Keratinocyte (primary cell): ENCODE measurements at regions not wholly inside any gene's neighbourhood (a gene's known extent, or its start where the extent isn't known, plus 50 kb on each side); places are given as distances from the start of the nearest gene placed in this dataset.

Source experiments
- CTCF ChIP-seq, 3 experiments: IDR thresholded peaks in 1 of 3; conservative IDR thresholded peaks in 1 of 3; optimal IDR thresholded peaks in 1 of 3; 2 replicates in 2 of 3; 3 replicates in 1 of 3; pipeline versions ENCODE3 to v1.5.1; 2011; ENCODE audit warnings: low read length in 3 of 3, mild to moderate bottlenecking in 3 of 3, moderate library complexity in 2 of 3, control low read depth in 1 of 3, inconsistent platforms in 1 of 3; ENCODE audit not compliant: insufficient read depth in 2 of 3; ENCODE audit errors: extremely low read depth in 1 of 3
- EZH2 ChIP-seq: IDR thresholded peaks from one replicate; pipeline ENCODE4 v1.6.1; 2012; ENCODE audit warnings: inconsistent platforms, mild to moderate bottlenecking, low read length, moderate library complexity

GRCh38 chr12:111296906-111297463 lies 71.9 kb downstream of the PHETA1 start:
- no peak for TF ChIP-seq CTCF (optimal IDR thresholded peaks at IDR 0.05 in 1 of 3, IDR thresholded peaks at IDR 0.05 in 1 of 3, conservative IDR thresholded peaks at IDR 0.05 in 1 of 3; ENCODE audit: extremely low read depth in 1 of 3, insufficient read depth in 2 of 3, low read length in 3 of 3)
- no peak for TF ChIP-seq EZH2
